Dermis microvascular lymphatic vessel endothelial cell (primary cell): ENCODE measurements at regions not wholly inside any gene's neighbourhood (a gene's known extent, or its start where the extent isn't known, plus 50 kb on each side); places are given as distances from the start of the nearest gene placed in this dataset.

ENCODE experiments used
- DNase-seq, 2 donors: peaks; one replicate each; pipeline versions ENCODE4 v3.0.0 to v3.0.0-alpha.2; 2010; ENCODE audit warnings: low read depth in 2 of 2

- no peak for DNase-seq
Measured at GRCh38 chrX:57204306-57204705, 67.1 kb upstream of the SPIN2A start.

GRCh38 chrX:57211906-57212305 is 74.6 kb upstream of the FAAH2 start:
- DNase-seq = no peak

GRCh38 chrX:57227691-57228090 is 58.8 kb upstream of the FAAH2 start:
- peak in 1 of 2 donors; percentile 1 for DNase-seq

- no peak for DNase-seq
Measured at GRCh38 chrX:57232658-57233360, 53.7 kb upstream of the FAAH2 start.
